ENCODE measurements at regions not wholly inside any gene's neighbourhood (a gene's known extent, or its start where the extent isn't known, plus 50 kb on each side); places are given as distances from the start of the nearest gene placed in this dataset.
"Not testable (repeated sequence)": the region's sequence is repeated elsewhere in the genome, so short reads cannot be mapped to it uniquely, and the experiment has no call there.

- not testable (repeated sequence) for TF ChIP-seq CTCF (IDR thresholded peaks at IDR 0.05; ENCODE audit: extremely low read depth in 1 of 2, insufficient read depth in 1 of 2, low read depth in 1 of 2, low read length in 2 of 2); EZH2 (IDR thresholded peaks at IDR 0.05; ENCODE audit: borderline replicate concordance, low read depth, low read length, severe bottlenecking); MYC (IDR thresholded peaks at IDR 0.05; ENCODE audit: low read depth, low read length); POLR2AphosphoS5 (IDR thresholded peaks at IDR 0.05; ENCODE audit: insufficient read depth, low read depth, low read length)
Measured at GRCh38 chr2:111478871-111479318, 358.2 kb downstream of the BCL2L11 start.
